Prostate gland (tissue), 2 donors: ENCODE measurements at regions not wholly inside any gene's neighbourhood (a gene's known extent, or its start where the extent isn't known, plus 50 kb on each side); places are given as distances from the start of the nearest gene placed in this dataset.

ENCODE experiments used
- DNase-seq: peaks from one replicate; pipeline ENCODE4 v3.0.0-alpha.2; 2019; ENCODE audit warnings: low spot score
- H3K27ac ChIP-seq, 2 donors: fragments of 200-600 bp; sonication (generic); 2 replicates each; pipeline ENCODE4 v1.5.1; 2017 to 2019
- H3K27me3 ChIP-seq: fragments of 200-600 bp; sonication (generic); replicated peaks from 2 replicates; pipeline ENCODE4 v1.5.1; 2019; ENCODE audit not compliant: insufficient read depth
- H3K36me3 ChIP-seq, 2 donors: fragments of 200-600 bp; sonication (generic); 1 replicate in 1 of 2; 2 replicates in 1 of 2; pipeline versions ENCODE4 v1.5.1 to v1.8.1; 2017 to 2019
- H3K4me1 ChIP-seq: fragments of 200-600 bp; sonication (generic); replicated peaks from 2 replicates; pipeline ENCODE4 v1.5.1; 2019
- H3K4me3 ChIP-seq, 2 donors: fragments of 200-600 bp; sonication (generic); 2 replicates each; pipeline ENCODE4 v1.5.1; 2017 to 2019
- H3K9me3 ChIP-seq: fragments of 200-600 bp; sonication (generic); 2 replicates; pipeline ENCODE4 v1.5.1; 2017
- CTCF ChIP-seq, 4 experiments: fragments of 200-600 bp in 2 of 4; fragments of 450-650 bp in 2 of 4; sonication (generic) in 2 of 4; IDR thresholded peaks; 1 replicate in 3 of 4; 2 replicates in 1 of 4; pipeline ENCODE4 v1.5.1; 2016 to 2019; ENCODE audit warnings: antibody characterized with exemption in 4 of 4, mild to moderate bottlenecking in 2 of 4, moderate library complexity in 2 of 4
- POLR2A ChIP-seq: fragments of 450-650 bp; IDR thresholded peaks from one replicate; pipeline ENCODE4 v1.6.1; 2016; ENCODE audit warnings: antibody characterized with exemption, mild to moderate bottlenecking
- POLR2AphosphoS5 ChIP-seq: sonication (generic); formaldehyde crosslinking; IDR thresholded peaks from one replicate; pipeline ENCODE4 v1.6.1; 2017; ENCODE audit warnings: antibody characterized with exemption
- WGBS: methylation state at CpG from one replicate; pipeline ENCODE4 v1.1.5; 2018; 5-methylcytosine and 5-hydroxymethylcytosine counted together
- intact Hi-C: fragments of 100-400 bp; cut with DNase I; formaldehyde crosslinking; loops from one replicate; pipeline ENCODE4 v1.14.2; 2022

GRCh38 chr5:155080721-155081120 lies 67.2 kb downstream of the KIF4B start:
- Histone ChIP-seq H3K27me3 (no peaks in the 10 kb centered on the region), H3K4me3 (no peak overlapping the region), H3K4me1 (no peaks in the 10 kb centered on the region), H3K36me3 (no peaks in the 10 kb centered on the region), H3K27ac (no peak overlapping the region), H3K9me3 (no peaks in the 10 kb centered on the region)
- 41% methylated on average over 3 of the region's 3 CpGs for WGBS
- TF ChIP-seq POLR2A (no peak), CTCF (IDR thresholded peaks at IDR 0.05) (no peak), POLR2AphosphoS5 (no peak)
- intact Hi-C loops: no loop called here
- no peak for DNase-seq

- H3K4me3 ChIP-seq: no peak overlapping the region
- no peaks in the 10 kb centered on the region for H3K9me3 ChIP-seq
- TF ChIP-seq POLR2A (no peak), POLR2AphosphoS5 (no peak), CTCF (IDR thresholded peaks at IDR 0.05) (no peak)
- DNase-seq: no peak
- H3K27ac ChIP-seq: no peak overlapping the region
- 55% methylated on average over 3 of the region's 3 CpGs for WGBS
- intact Hi-C loops: no loop called here
- H3K4me1 ChIP-seq: no peaks in the 10 kb centered on the region
- no peaks in the 10 kb centered on the region for H3K36me3 ChIP-seq
- no peaks in the 10 kb centered on the region for H3K27me3 ChIP-seq
Measured at GRCh38 chr5:155081618-155082017, 68.1 kb downstream of the KIF4B start.

- Histone ChIP-seq H3K4me3 (no peak overlapping the region), H3K27ac (no peak overlapping the region), H3K36me3 (no peaks in the 10 kb centered on the region), H3K4me1 (no peaks in the 10 kb centered on the region), H3K9me3 (no peaks in the 10 kb centered on the region), H3K27me3 (no peaks in the 10 kb centered on the region)
- intact Hi-C loops: no loop called here
- 89% methylated on average over 4 of the region's 4 CpGs for WGBS
- DNase-seq: no peak
- TF ChIP-seq POLR2AphosphoS5: no peak
- TF ChIP-seq CTCF (IDR thresholded peaks at IDR 0.05): no peak
- no peak for TF ChIP-seq POLR2A
Measured at GRCh38 chr5:155082401-155082800, 68.8 kb downstream of the KIF4B start.

DNA sequence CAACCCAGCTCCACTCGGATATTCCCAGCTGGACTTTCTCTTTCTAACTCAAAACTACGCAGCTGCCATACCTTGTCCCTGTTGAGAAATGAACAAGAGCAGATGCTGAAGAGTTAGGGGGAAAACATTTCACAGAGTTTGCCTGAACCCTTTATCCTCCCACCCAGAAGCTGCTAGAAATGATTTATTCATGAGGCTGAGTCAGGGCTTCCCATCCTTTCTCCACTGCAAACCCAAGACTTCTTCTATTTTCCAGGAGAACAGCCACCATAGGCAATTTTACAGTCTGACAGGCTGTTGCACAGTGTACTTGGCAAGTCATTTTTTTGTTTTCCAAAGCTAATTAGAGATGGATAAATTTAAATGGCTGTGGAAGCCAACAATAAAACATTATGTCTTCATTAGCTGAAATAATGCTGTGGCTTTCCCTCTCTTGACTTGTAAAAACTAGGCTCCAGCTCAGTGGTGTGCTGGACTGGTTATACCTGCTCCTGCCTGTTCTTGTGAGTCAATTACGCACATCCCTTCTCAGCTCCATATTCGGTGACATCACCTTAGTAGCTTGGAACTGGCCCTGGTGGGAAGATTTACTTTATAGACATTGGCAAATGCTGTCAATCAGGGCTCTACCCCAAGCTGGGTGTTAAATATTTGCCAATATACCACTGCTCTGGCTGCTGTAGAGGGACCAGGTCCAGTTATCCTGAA lies 71.9 kb downstream of the KIF4B start:
- intact Hi-C loops: no loop called here
- no peak for DNase-seq
- no peaks in the 10 kb centered on the region for H3K4me1 ChIP-seq
- H3K9me3 ChIP-seq: no peaks in the 10 kb centered on the region
- no peaks in the 10 kb centered on the region for H3K36me3 ChIP-seq
- TF ChIP-seq POLR2AphosphoS5: peak; percentile 23
- TF ChIP-seq POLR2A: no peak
- H3K27me3 ChIP-seq: no peaks in the 10 kb centered on the region
- no peak overlapping the region for H3K27ac ChIP-seq
- 50% methylated on average over 4 of the region's 4 CpGs for WGBS
- H3K4me3 ChIP-seq: no peak overlapping the region

DNA sequence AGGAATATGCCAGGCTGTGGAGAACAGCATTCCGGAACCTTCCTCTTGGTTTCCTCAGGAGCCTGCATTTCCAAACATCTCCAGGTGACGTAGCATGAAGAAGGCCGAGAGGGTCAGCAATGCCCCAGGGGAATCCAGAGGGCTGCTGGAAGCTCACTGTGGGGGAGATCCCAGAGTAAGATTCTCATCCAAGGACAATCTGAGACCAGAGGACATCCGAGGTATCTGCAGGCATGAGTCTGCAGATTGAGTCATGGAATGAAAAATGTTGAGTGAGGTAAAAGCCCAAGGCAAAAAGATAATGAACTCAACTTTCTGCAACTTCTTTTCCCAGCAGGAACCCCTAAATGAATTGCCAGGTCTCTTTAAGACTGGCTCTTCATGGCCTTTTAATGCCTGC lies 73.5 kb downstream of the KIF4B start:
- 85% methylated on average over 4 of the region's 4 CpGs for WGBS
- intact Hi-C loops: no loop called here
- Histone ChIP-seq H3K36me3 (no peaks in the 10 kb centered on the region), H3K9me3 (no peaks in the 10 kb centered on the region), H3K4me3 (no peak overlapping the region), H3K27me3 (no peaks in the 10 kb centered on the region), H3K4me1 (no peaks in the 10 kb centered on the region), H3K27ac (no peak overlapping the region)
- DNase-seq: no peak
- TF ChIP-seq POLR2AphosphoS5: no peak
- no peak for TF ChIP-seq CTCF (IDR thresholded peaks at IDR 0.05)
- no peak for TF ChIP-seq POLR2A
